Myocyte (in vitro differentiated cells): ENCODE measurements at regions not wholly inside any gene's neighbourhood (a gene's known extent, or its start where the extent isn't known, plus 50 kb on each side); places are given as distances from the start of the nearest gene placed in this dataset.

ENCODE experiments used
- DNase-seq: peaks from one replicate; pipeline ENCODE4 v3.0.0-alpha.2; 2012; ENCODE audit warnings: low read depth

GRCh38 chr7:110358028-110358427 lies 732.9 kb upstream of the LRRN3 start:
- no peak for DNase-seq

- no peak for DNase-seq
These were observed 719.2 kb upstream of the LRRN3 start for GRCh38 chr7:110371709-110372108.

- DNase-seq: no peak
These were observed 718.2 kb upstream of the LRRN3 start for GRCh38 chr7:110372685-110373084.

- no peak for DNase-seq
These were observed 717.5 kb upstream of the LRRN3 start for GRCh38 chr7:110373416-110373815.

DNA sequence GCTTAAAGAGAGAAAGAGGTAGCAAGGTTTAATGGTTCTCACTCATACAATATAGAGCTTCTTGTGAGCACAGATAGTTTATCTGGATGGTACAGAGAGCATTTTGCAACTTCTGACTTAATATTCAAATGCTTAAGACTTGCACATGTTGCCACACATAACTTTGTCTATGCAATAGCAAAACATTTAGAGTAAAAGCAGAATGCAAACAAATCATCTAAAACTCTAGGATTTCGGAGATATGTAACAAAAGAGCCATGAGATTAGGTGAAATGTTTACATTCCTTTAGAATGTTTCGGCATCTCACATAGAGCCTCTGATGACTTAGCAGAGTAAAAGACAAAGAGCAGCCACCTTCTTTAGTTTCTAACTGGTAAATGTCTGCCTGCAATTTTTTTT lies 717.1 kb upstream of the LRRN3 start:
- DNase-seq: no peak

- no peak for DNase-seq
These were observed 715.9 kb upstream of the LRRN3 start for GRCh38 chr7:110375068-110375467.

DNA sequence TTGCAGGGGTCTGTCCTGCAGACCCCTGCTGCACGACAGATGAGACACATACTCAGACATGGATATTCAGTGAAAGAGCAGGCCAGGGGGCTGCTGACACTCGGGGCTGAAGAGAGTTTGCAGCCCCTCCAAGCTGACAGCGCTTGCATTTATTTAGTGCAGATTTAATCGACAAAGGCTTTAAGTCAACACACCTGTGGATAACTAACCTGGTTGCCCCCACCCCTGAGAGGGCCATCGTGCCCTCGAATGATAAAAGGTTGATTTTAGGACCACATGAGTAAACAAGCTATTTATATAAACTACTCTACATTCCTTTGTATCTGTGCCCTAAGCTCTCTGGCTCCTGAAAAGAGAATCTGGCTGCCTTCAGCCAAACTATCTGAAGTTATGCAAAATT lies 708.2 kb upstream of the LRRN3 start:
- DNase-seq: no peak

DNA sequence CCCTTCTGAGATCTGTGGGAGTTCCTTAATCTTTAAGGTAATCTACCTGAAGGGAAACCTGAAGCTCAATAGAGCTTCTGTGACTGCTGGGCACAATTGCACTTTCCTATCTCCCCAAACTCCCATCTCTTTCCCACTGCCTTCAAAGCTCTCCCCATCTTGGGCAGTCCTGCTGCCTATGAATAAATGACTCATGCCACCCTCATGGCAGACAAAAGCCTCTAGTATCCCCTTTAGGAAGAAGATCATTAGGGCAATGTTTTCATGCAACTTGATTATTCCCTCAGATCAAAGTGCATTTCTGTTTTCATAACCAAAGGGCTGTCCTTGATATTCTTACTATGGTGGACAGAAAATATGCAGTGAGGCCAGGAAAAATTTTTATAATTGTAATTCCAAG lies 704.9 kb upstream of the LRRN3 start:
- DNase-seq: no peak

DNA sequence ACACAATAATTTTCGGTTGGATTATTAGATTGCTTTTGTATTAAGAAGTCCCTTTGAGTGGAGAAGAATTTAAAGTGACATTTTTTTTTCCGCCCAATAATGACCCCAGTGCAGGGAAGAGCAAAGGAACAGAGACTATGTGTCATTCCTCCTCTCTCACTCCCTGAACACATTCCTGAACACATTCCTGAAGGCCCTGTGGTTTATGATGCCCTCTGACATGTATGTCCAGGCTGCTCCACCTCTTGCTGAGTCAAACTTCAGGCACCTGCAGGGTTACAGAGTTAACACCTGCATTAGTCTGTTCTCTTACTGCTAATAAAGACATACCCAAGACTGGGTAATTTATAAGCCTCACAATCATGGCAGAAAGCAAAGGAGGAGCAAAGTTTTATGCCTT lies 704.0 kb upstream of the LRRN3 start:
- peak; percentile 22 for DNase-seq

- no peak for DNase-seq
These were observed 703.2 kb upstream of the LRRN3 start for GRCh38 chr7:110387689-110388088.

DNA sequence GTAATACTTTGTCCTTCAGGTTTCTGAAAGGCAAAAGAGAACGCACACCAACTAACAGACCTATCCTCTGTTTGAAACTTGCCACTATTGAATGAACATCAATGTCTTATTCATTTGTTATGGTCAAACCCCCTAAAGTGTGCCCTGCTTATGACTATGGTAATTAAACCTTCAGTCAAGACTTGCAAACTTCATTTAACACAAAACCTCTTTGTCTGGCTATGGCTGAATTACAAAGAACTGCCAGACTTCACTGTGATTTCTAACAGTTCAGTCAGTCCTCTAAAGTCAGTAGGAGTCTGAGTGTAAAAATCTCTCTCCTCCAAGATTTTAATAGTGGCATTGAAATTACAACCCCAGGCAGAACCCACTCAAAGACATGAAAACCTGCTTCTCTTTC lies 702.5 kb upstream of the LRRN3 start:
- DNase-seq: no peak

DNA sequence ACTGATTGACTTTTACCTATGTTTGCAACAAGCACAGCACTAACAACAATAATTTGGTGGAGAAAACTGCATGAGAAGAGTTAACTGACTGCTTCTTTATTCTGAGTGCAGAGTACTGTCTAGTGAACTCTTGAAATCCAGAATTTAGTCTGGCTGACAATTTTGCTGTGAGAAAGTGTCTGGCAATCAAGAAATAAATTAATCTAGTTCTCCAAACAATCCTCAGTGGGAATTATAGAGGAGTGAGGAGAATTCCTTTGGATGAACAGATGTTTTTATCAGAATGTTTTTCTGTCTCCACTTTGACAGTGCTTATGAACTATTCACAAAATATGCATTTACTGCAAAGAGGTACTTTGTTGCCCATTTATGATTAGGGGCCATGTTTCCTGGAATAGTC lies 694.9 kb upstream of the LRRN3 start:
- no peak for DNase-seq

DNA sequence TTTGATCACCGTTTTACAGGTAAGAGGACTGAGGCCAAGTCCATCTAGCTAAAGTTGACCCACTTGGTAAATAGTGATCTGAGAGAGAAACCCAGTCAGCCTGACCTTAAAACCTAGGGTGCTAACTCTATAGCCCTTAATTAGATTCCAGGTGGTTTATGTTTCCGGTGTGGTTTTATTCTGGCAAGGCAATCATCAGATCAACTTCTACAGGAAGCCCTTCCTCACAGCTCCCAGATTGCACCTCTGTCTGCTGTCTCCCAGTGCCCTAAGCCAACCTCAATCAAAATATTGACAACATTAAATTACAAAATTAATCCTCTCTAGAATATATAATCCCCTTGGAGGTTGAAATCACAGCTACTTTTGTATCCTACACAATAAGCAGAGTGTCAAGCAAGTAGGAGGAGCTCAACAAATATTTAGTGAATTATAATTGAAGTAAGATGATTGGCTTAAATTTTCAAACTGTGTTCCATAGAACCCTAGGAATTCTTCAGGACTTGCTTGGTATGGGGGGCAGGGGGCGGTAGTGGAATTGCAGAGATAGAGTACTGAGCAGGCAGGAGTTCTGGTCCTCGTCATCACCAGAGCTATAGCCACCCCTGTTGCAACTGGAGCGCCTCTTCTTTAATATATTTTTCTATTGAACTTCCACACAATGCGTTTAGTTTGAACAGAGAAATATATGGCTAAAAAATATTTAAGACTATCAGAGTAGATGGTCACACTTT lies 692.8 kb upstream of the LRRN3 start:
- DNase-seq: no peak

DNA sequence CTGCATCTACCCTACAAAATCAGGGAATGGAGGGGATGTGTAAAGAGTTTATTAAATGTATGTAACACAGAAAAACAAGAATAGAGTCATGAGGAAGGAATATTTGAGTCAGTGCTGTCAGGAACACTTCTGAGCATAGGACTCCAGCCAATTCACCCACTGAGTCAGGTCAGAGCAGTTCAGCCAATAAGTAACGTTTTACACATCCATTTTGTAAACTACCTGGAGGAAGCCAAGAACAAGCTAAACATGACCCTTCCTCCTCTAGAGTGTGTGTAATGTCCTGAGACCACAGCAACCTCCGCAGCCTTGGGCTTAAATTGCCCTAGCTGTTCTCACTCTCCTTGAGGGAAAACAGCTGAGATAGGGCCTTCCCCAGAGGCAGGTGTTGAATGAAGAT lies 691.5 kb upstream of the LRRN3 start:
- DNase-seq: no peak

DNA sequence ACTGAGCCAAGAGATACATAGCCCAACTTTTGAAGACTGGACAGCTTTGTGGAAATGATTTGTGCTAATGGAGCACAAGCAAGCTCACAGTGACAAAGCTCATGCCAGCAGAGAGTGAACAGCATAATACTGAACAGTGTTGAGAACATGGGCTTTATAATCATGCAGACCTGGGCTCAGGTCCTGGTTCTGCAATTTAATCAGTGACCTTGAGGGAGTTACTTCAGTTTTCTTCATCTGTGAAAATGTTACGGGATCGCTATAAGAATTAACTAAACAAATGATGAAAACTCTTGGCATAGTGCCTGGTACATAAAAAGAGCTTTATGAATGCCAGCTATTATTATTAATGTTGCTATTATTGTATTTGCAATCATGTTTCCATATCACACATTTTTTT lies 690.5 kb upstream of the LRRN3 start:
- no peak for DNase-seq

- DNase-seq: no peak
These were observed 683.7 kb upstream of the LRRN3 start for GRCh38 chr7:110407242-110407641.

DNA sequence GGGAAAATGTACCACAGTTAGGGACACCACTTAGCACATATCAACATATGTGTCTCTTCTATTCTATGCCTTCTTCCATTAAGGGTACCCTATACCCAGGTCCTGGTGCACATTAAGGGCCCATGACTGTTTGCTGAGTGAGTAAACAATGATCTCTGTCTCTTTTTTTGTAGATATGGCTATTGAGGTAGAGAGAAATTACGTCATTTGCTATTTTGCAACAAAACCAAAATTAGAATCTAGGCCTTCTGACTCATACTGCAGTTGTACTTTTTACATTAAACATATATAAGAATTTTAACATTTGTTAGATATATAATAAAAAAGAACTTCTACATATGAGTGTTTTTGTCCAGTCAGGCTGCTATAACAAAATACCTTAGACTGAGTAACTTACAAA lies 683.2 kb upstream of the LRRN3 start:
- no peak for DNase-seq

DNA sequence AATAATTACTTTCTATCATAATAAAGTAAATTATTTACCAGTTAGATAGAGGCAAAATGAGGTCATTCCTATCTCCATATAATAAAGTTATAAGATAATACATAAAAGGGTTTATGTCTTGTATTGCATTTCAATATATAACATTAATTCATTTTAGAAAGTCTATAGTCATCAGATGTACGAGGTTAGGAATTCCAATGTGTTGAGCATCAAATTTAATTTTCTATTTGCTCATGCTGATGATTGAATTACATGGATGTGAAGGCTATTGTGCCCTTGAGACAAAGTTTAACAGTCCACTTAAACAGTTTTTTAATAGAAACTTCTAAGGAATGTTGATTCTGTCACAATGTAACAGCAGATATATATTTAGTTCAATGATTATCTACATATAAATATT lies 678.3 kb upstream of the LRRN3 start:
- no peak for DNase-seq

GRCh38 chr7:110413038-110413437 lies 677.9 kb upstream of the LRRN3 start:
- DNase-seq: no peak

GRCh38 chr7:110417611-110418010 lies 673.3 kb upstream of the LRRN3 start:
- DNase-seq: no peak

DNA sequence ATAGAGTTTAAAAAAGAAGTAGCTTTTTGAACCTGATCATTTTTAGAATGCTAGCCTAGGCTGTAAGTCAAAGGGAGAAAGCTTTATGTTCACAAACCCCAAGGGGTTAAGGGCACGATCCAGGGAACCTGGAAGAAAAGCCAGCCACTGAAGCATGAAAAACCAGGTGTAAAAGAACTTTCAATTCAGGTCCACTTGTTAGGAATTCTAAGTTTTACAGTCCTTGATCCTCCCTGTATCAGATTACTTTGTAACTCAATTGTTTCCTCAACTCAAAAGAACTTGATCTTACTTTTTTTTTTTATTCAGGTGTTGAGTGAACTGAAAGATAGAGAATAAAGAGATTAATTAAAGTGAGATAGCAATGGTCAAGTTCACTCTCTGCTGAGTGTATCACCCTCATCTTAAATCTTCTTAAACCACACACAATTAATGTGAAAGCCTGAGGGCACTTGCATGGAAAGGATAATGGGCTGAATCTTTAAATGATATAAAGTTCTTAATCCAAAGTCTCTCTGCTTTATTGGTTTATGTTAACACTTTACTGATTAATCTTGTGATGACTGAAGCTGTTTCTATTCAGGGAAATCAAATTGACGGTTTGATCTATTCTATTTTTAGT lies 672.2 kb upstream of the LRRN3 start:
- DNase-seq: no peak

- DNase-seq: no peak
These were observed 670.1 kb upstream of the LRRN3 start for GRCh38 chr7:110420788-110421187.

DNA sequence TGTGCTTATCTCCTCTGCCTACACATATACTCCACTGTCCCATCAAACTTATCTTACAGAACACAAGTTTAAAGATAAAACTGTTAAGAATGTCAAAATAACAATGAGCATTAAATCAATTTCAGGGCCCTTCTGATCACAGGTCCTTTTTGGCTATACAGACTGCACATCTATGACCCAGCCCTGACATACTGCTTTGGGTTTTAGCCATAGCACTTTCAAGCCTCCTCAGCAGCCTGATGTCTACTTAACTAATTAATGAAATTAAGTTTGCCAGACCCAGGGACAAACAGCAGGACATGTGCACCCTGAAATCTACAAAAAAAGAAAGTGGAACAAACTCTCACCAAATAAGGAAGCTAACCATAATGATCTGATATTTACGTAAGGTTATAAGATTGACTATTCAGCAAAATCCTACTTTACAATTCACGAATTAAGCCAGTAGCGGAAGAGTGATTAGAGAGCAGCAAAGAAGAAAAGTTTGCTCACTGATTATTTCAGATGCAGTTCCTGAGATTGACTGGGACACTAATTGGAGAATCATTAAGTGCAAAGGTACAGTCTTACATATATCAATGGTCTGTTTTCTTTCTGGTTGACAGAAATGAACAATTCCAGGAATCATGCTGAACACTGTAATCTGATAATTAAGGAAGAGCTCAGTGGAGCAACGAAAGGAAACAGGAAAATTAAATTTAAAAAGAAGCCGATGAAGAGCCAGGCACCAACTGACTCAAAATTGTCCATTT lies 669.3 kb upstream of the LRRN3 start:
- DNase-seq: no peak
